ENCODE measurements at regions not wholly inside any gene's neighbourhood (a gene's known extent, or its start where the extent isn't known, plus 50 kb on each side); places are given as distances from the start of the nearest gene placed in this dataset.
"Not testable (repeated sequence)": the region's sequence is repeated elsewhere in the genome, so short reads cannot be mapped to it uniquely, and the experiment has no call there.

- no peak for DNase-seq
Measured at GRCh38 chr14:28280997-28281598, 485.5 kb upstream of the FOXG1 start.

- no peak for DNase-seq
Measured at GRCh38 chr14:28284546-28285300, 481.9 kb upstream of the FOXG1 start.

GRCh38 chr14:28294834-28295440 is 471.6 kb upstream of the FOXG1 start:
- DNase-seq, result peak; percentile 48

GRCh38 chr14:28297559-28297958 is 469.0 kb upstream of the FOXG1 start:
- no peak for DNase-seq

GRCh38 chr14:28298156-28298555 is 468.4 kb upstream of the FOXG1 start:
- peak; percentile 32 for DNase-seq

GRCh38 chr14:28299227-28299626 is 467.4 kb upstream of the FOXG1 start:
- no peak for DNase-seq

GRCh38 chr14:28300356-28300755 is 466.2 kb upstream of the FOXG1 start:
- no peak for DNase-seq

- no peak for DNase-seq
Measured at GRCh38 chr14:28301179-28301578, 465.4 kb upstream of the FOXG1 start.

GRCh38 chr14:28303248-28303647 is 463.3 kb upstream of the FOXG1 start:
- DNase-seq, result peak; percentile 36

- DNase-seq, result no peak
Measured at GRCh38 chr14:28305938-28306337, 460.6 kb upstream of the FOXG1 start.

- DNase-seq, result no peak
Measured at GRCh38 chr14:28307506-28307905, 459.1 kb upstream of the FOXG1 start.

- DNase-seq, result peak; percentile 81
Measured at GRCh38 chr14:28308734-28309133, 457.9 kb upstream of the FOXG1 start.

- not testable (repeated sequence) for DNase-seq
Measured at GRCh38 chr14:28317890-28318675, 448.5 kb upstream of the FOXG1 start.

GRCh38 chr14:28321475-28322244 is 444.9 kb upstream of the FOXG1 start:
- peak; percentile 39 for DNase-seq

- no peak for DNase-seq
Measured at GRCh38 chr14:28323366-28323765, 443.2 kb upstream of the FOXG1 start.

GRCh38 chr14:28323951-28324741 is 442.4 kb upstream of the FOXG1 start:
- no peak for DNase-seq

- no peak for DNase-seq
Measured at GRCh38 chr14:28340816-28341215, 425.8 kb upstream of the FOXG1 start.

GRCh38 chr14:28344381-28344780 is 422.2 kb upstream of the FOXG1 start:
- DNase-seq, result peak; percentile 13

GRCh38 chr14:28348797-28349196 is 417.8 kb upstream of the FOXG1 start:
- DNase-seq, result no peak

GRCh38 chr14:28356819-28357218 is 409.8 kb upstream of the FOXG1 start:
- DNase-seq, result no peak

GRCh38 chr14:28361486-28361885 is 405.1 kb upstream of the FOXG1 start:
- DNase-seq, result no peak

Data from fibroblast of skin of abdomen (primary cell).